NCI-H526 (cell line): ENCODE measurements at regions not wholly inside any gene's neighbourhood (a gene's known extent, or its start where the extent isn't known, plus 50 kb on each side); places are given as distances from the start of the nearest gene placed in this dataset.

ENCODE experiments used
- DNase-seq, 2 experiments: peaks; one replicate each; lab custom pipeline; 2025; lab: John Stamatoyannopoulos, UW

GRCh38 chr9:80369641-80370040 is 797.9 kb downstream of the TLE4 start:
- DNase-seq, result no peak

- no peak for DNase-seq
Measured at GRCh38 chr9:80366626-80367025, 794.9 kb downstream of the TLE4 start.

GRCh38 chr9:80359941-80360881 is 788.4 kb downstream of the TLE4 start:
- DNase-seq, result no peak

DNA sequence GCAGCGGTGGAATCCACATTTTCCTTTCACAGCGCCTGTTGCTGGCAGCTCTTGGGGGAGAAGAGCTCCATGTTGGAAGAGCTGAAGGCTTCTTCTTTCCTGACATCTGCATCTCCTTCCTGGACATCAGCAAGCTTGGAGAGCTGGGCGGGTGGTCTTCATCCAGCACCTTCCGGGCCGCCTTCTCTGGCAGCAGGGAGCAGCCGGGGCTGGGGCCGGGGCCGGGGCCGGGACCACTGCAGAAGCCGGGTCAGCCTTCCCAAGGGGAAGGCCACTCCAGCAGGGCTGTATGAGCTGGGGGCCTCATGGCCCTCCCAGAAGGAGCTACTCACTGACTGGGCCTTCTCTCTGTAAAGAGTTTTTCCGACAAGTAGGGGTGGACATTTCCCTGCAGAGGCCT is 787.5 kb downstream of the TLE4 start:
- no peak for DNase-seq

- no peak for DNase-seq
Measured at GRCh38 chr9:80352967-80353366, 781.2 kb downstream of the TLE4 start.

GRCh38 chr9:80351612-80352011 is 779.8 kb downstream of the TLE4 start:
- no peak for DNase-seq

DNA sequence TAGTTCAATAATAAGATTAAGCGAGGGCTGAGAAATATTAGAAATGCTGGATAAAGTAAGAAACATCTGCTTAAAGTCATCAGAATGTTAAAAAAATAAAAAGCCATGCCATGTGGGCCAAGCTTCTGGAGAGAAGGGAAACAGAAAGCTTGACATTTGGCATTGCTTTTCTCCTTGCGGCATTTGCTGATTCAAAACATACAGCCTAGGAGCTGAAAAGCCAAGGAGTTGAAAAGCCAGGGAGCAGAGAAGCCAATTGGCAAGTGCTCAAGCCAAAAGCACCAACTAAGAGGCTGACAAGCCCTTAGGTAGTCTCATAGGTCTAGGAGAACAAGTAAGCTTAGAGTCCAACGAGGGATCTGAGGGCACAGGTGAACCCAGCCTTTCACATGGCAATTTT is 754.3 kb downstream of the TLE4 start:
- DNase-seq, result no peak

DNA sequence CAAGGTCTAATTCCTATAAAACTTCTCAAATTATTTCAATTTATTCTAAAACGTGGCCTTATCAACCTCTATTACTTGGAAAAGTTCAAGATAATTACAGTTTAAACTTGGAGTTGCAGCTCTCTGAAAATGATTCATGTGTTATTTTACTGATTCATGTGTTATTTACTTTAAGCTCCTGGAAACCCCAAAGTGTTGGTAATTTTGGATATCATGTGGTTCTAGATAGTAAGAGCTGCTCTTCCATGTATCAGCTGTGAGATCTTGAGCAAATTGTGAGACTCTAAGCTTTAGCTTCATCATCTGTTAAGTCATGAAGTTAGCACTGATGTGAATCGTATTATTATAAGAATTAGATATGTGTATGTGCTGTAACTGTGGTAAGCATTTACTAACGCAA is 749.2 kb downstream of the TLE4 start:
- no peak for DNase-seq

DNA sequence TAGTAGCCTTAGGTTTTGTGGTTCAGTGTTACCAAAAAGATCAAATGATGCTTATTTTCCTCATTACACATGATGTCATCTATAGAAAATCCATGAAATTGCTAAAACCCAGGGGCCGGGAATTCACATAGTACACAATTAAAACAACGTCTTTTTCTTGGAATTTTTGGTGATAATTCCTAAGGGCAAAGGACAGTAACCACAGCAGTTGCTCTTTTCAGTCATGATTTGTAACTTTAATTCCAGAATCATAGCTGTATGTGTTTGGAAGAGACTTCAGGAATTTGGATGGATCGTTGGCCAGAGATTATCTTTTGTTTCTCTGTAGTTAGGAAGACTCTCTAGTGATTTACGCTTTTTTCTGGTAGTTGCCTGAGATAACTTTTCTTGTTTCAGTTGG is 748.7 kb downstream of the TLE4 start:
- no peak for DNase-seq

DNA sequence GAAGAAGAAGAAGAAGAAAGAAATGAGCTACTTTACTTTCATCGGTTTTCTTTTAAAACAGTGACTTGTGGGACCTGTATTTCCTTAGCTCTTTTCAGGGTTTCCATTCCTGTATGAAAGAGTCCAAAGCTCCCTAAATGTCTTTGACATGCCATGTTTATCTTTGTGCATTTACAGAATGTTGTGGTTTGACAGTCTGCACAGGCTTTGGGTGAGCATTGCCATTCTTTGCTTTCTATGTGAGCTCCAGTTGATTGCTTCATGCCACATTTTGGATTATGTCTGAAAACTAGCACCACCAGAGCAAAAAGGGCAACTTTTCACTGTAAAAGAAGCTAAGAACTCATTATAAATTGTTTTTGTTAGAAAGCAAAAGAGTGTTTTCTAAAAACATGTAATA is 733.4 kb downstream of the TLE4 start:
- no peak for DNase-seq

DNA sequence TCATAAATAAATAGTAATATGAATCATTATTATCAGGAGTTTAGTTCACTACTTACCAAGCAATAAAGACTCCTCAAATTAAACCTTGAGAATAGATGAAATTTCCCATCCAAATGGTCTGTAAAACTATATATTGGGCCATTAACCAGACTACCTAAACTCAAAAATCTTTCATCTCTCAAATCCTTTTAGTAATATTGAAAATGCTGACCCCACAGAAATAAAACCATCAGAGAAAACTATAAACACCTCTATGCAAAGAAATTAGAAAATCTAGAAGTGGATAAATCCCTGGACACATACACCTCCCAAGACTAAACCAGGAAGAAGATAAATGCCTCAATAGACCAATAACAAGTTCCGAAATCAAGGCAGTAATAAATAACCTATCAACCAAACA is 723.2 kb downstream of the TLE4 start:
- no peak for DNase-seq

- DNase-seq, result no peak
Measured at GRCh38 chr9:80294318-80294717, 722.6 kb downstream of the TLE4 start.

- DNase-seq, result no peak
Measured at GRCh38 chr9:80292231-80292630, 720.5 kb downstream of the TLE4 start.

GRCh38 chr9:80285326-80285725 is 713.6 kb downstream of the TLE4 start:
- peak in 1 of 2 experiments; percentile 12 for DNase-seq

- DNase-seq, result no peak
Measured at GRCh38 chr9:80282766-80283165, 711.0 kb downstream of the TLE4 start.

DNA sequence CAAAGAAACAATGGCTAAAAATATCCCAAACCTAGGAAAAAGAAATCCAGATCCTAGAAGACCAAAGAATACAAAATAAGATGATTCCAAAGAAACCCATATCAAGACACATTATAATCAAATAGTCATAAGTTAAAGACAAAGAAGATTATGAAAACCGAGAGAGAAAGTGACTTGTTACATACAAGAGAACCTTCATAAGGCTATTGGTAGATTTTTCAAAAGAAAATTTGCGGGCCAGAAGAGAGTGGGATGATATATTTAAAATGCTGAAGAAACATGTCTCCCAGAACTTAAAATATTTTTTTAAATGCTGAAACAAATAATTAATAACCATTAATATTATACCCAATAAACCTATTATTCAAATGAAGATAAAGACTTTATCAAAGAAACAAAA is 687.3 kb downstream of the TLE4 start:
- DNase-seq, result no peak

GRCh38 chr9:80251778-80252177 is 680.0 kb downstream of the TLE4 start:
- DNase-seq, result no peak

DNA sequence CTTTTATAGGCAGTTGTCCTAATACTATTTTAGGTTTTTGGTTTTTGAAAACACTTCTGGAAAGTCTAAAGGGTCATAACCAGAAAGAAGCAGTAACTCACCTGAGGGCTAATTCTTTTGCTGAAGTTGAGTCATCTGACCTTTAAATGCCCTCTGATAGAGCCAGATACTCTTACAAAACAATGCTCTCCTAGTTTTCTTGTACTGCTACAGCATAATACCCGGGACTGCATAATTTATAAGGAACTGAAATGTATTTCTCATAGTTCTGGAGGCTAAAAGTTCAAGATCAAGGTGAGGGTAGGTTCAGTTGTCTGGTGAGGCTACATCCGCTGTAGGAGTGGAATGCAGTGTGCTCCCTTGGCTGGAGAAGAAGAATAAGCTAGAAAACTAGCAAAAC is 670.3 kb downstream of the TLE4 start:
- no peak for DNase-seq

- DNase-seq, result no peak
Measured at GRCh38 chr9:80235752-80236151, 664.0 kb downstream of the TLE4 start.

- no peak for DNase-seq
Measured at GRCh38 chr9:80233906-80234305, 662.1 kb downstream of the TLE4 start.

DNA sequence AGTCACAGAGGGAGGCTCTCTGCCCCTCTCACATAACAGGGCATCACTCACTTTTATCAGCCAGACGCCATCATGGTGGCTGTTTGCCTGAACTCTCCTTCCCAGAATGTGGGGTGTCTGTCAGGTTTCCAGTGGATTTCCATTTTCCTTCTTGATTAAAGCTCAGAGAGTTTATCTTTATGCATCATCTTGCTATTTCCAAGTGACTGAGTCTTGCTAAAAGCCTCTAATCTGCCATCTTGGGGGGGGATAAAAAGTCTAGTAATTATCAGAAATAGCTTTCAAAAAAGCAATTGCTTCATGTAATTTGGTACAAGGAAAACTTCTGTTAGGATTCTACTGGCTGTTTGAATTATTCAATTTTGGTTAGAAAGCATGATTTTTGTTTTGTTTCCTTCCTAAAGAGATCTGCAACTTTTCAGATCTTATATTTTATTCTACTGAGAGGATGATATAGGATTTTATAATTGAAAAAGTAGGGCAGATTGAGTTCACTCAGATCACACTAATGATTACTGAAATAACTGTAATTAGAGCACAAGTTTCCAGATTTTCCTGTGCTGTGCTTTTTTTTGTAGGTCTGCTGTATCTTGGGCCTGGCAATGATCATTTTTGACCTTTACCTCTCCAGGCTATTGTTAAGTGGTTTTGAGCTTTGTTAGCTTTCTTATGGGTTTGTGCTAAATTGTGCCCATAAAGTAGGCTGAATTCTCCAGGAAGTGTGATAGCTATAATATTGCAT is 661.5 kb downstream of the TLE4 start:
- no peak for DNase-seq

GRCh38 chr9:80231318-80232236 is 659.8 kb downstream of the TLE4 start:
- DNase-seq, result no peak
